Osteocyte (in vitro differentiated cells): ENCODE measurements at regions not wholly inside any gene's neighbourhood (a gene's known extent, or its start where the extent isn't known, plus 50 kb on each side); places are given as distances from the start of the nearest gene placed in this dataset.
A peak's percentile ranks its signal among the peaks of the same experiment; 100 is the strongest.

ENCODE experiments used
- DNase-seq: peaks from one replicate; pipeline ENCODE4 v3.0.0; 2021; ENCODE audit warnings: mixed read lengths; ENCODE audit not compliant: unreplicated experiment; ENCODE audit errors: extremely low spot score
- H3K27ac Mint-ChIP-seq: one replicate; pipeline ENCODE4 v1.8.0; 2021; ENCODE audit warnings: mild to moderate bottlenecking, mixed read lengths; ENCODE audit not compliant: unreplicated experiment
- H3K27me3 Mint-ChIP-seq: one replicate; pipeline ENCODE4 v1.8.0; 2021; ENCODE audit warnings: mixed read lengths; ENCODE audit not compliant: unreplicated experiment
- H3K36me3 Mint-ChIP-seq: one replicate; pipeline ENCODE4 v1.8.0; 2021; ENCODE audit warnings: mixed read lengths; ENCODE audit not compliant: unreplicated experiment
- H3K4me1 Mint-ChIP-seq: one replicate; pipeline ENCODE4 v1.8.0; 2021; ENCODE audit warnings: mixed read lengths; ENCODE audit not compliant: unreplicated experiment
- H3K4me3 Mint-ChIP-seq: one replicate; pipeline ENCODE4 v1.8.0; 2021; ENCODE audit warnings: mild to moderate bottlenecking, moderate library complexity, mixed read lengths; ENCODE audit not compliant: unreplicated experiment
- H3K9me3 Mint-ChIP-seq: one replicate; pipeline ENCODE4 v1.8.0; 2021; ENCODE audit warnings: mixed read lengths; ENCODE audit not compliant: unreplicated experiment
- TF ChIP-seq, protein P1 (sequence below): fragments of 200-600 bp; sonication (generic); IDR thresholded peaks from 2 replicates; pipeline ENCODE4 v1.5.0; 2021; ENCODE audit warnings: antibody characterized with exemption, mild to moderate bottlenecking, moderate library complexity

DNA sequence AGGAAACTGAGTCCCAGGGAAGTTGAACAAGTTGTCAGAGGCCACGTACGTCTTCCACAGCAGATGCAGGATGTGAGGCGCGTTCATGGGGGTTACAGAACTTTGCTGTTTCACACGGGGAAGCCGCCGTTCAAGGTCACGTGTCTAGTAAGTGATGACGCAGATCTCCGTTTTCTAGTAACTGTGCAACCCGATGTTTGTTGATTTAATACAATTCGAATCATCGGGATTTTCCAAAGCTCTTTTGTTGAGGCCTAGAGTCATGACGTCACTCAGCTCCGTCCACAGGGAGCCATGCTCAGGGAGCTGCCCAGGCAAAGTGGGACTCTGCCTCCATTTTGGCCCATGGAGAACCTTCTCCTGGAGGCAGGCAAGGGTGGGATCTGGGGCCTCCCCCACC, 1121.8 kb downstream of the TBC1D22A start:
- TF ChIP-seq, protein P1, sequence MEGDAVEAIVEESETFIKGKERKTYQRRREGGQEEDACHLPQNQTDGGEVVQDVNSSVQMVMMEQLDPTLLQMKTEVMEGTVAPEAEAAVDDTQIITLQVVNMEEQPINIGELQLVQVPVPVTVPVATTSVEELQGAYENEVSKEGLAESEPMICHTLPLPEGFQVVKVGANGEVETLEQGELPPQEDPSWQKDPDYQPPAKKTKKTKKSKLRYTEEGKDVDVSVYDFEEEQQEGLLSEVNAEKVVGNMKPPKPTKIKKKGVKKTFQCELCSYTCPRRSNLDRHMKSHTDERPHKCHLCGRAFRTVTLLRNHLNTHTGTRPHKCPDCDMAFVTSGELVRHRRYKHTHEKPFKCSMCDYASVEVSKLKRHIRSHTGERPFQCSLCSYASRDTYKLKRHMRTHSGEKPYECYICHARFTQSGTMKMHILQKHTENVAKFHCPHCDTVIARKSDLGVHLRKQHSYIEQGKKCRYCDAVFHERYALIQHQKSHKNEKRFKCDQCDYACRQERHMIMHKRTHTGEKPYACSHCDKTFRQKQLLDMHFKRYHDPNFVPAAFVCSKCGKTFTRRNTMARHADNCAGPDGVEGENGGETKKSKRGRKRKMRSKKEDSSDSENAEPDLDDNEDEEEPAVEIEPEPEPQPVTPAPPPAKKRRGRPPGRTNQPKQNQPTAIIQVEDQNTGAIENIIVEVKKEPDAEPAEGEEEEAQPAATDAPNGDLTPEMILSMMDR = no peak
- peaks cover 11% of the 10 kb centered on the region for H3K9me3 Mint-ChIP-seq
- H3K4me1 Mint-ChIP-seq = no peaks in the 10 kb centered on the region
- no peaks in the 10 kb centered on the region for H3K36me3 Mint-ChIP-seq
- H3K4me3 Mint-ChIP-seq = no peak overlapping the region
- no peak overlapping the region for H3K27ac Mint-ChIP-seq
- DNase-seq = no peak
- no peaks in the 10 kb centered on the region for H3K27me3 Mint-ChIP-seq

DNA sequence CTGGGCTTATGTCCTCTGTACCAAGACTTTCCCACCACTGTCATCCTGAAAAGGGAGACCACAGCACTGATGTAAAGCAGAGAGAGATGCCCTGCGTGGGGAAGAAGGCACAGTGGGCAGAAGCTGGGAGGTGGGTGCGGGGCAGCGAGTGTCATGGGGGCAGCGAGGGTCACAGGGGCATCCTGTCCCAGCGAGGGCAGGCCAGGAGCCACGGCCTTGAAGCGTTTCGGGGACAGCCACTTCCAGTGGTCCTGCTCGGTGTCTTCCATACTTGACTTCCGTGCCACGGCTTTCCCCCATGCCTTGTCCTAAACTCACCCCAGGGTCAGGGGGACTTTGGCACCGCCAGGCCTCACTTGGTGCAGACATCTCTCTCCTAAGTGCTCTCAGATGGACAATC, 1121.3 kb downstream of the TBC1D22A start:
- no peak overlapping the region for H3K4me3 Mint-ChIP-seq

DNA sequence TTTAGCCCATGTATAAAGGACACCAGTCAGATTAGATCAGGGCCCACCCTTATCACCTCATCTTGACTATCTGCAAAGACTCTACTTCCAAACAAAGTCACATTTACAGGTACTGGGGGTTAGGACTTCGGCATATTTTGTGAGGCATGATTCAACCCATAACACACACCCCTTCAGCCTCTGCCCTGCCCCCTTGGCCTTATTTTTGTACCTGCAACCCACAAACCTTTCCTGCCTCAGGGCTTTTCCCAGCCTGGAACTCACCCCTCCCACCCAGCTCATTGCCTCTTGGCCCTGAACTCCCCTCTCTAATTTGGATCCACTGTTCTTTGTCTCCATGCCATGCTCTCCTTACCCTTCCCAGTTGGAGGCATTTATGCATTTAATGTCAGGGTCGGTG, 1116.9 kb downstream of the TBC1D22A start:
- peaks cover 13% of the 10 kb centered on the region for H3K27me3 Mint-ChIP-seq
- TF ChIP-seq, protein P1 = no peak
- peaks cover 10% of the 10 kb centered on the region for H3K9me3 Mint-ChIP-seq
- H3K4me1 Mint-ChIP-seq = no peaks in the 10 kb centered on the region
- H3K27ac Mint-ChIP-seq = no peak overlapping the region
- H3K36me3 Mint-ChIP-seq = no peaks in the 10 kb centered on the region
- no peak overlapping the region for H3K4me3 Mint-ChIP-seq
- DNase-seq = no peak

More for the DNA sequence above, 1121.3 kb downstream of the TBC1D22A start:
- Mint-ChIP-seq H3K4me1 (no peaks in the 10 kb centered on the region), H3K9me3 (peaks cover 11% of the 10 kb centered on the region), H3K27me3 (no peaks in the 10 kb centered on the region), H3K36me3 (no peaks in the 10 kb centered on the region), H3K27ac (no peak overlapping the region)
- DNase-seq = no peak
- TF ChIP-seq, protein P1 = no peak

DNA sequence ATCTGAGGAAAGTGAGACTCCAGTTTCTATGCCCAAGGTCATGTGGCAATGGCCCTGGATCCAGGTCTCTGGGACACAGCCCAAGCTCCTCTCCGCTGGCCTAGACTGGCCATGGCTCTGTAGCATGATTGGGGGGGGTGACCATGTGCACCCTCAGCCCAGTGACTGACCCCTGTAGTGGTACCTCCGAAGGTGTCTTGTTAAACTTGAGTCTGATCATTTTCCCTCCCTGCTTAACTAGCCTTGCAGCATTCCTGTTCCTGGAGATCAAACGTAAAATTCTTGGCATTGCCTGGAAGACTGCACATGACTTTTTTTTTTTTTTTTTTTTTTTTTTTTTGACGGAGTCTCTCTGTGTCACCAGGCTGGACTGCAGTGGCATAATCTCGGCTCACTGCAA, 1116.0 kb downstream of the TBC1D22A start:
- no peak overlapping the region for H3K4me3 Mint-ChIP-seq
- H3K36me3 Mint-ChIP-seq = no peaks in the 10 kb centered on the region
- DNase-seq = no peak
- H3K27me3 Mint-ChIP-seq = peaks cover 13% of the 10 kb centered on the region
- no peaks in the 10 kb centered on the region for H3K4me1 Mint-ChIP-seq
- no peak overlapping the region for H3K27ac Mint-ChIP-seq
- H3K9me3 Mint-ChIP-seq = peaks cover 6% of the 10 kb centered on the region
- TF ChIP-seq, protein P1 = no peak

DNA sequence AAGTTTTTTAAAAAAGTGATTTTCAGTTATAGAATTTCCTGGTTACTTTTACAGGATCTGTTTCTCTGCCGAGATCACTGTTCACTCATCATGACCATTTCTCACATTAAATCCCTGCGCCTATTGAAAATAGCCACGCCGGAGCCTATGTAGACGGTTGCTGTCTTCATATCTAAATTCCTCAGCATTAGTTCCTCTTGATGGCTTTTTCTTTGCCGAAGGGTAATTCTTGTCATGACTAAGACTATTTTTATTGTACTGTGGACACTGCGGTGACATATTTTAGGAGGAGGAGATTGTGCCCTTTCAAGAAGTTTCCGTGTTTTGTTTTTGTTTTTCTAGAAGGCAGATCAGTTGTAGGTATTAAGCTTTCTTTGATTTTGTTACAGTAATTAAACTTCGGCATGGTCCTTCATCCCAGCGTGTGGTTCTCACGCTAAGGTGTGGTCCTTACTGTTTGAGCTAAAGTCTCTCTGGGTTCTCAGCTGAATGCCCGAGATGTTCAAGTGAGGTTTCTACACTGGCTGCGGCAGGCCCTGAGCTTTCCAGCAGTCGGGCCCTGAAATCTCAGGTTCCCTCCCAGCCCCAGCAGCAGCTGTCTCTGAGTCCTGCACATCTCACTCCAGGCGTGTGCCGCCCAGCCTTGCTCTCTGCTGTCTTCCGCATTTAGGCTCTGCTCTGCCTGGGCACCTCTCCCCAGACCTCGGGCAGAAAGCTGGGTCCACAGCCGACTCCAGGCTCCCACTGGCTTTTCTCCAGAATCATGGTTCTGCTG, 1110.5 kb downstream of the TBC1D22A start:
- Mint-ChIP-seq H3K36me3 (no peaks in the 10 kb centered on the region), H3K27ac (no peak overlapping the region), H3K9me3 (peaks cover 3% of the 10 kb centered on the region), H3K4me3 (no peak overlapping the region), H3K27me3 (peaks cover 28% of the 10 kb centered on the region), H3K4me1 (no peaks in the 10 kb centered on the region)
- TF ChIP-seq, protein P1 = no peak
- peak; percentile 66 for DNase-seq
